Stimulated activated CD4-positive, alpha-beta T cell treated with anti-CD3 and anti-CD28 coated beads, Interleukin-2, amount 100 ng/mL, for 24 hours (primary cell): ENCODE measurements at regions not wholly inside any gene's neighbourhood (a gene's known extent, or its start where the extent isn't known, plus 50 kb on each side); places are given as distances from the start of the nearest gene placed in this dataset.
"Not testable (repeated sequence)": the region's sequence is repeated elsewhere in the genome, so short reads cannot be mapped to it uniquely, and the experiment has no call there.

Experiments
- DNase-seq, 2 donors: peaks; one replicate each; pipeline ENCODE4 v3.0.0-alpha.2; 2020

DNA sequence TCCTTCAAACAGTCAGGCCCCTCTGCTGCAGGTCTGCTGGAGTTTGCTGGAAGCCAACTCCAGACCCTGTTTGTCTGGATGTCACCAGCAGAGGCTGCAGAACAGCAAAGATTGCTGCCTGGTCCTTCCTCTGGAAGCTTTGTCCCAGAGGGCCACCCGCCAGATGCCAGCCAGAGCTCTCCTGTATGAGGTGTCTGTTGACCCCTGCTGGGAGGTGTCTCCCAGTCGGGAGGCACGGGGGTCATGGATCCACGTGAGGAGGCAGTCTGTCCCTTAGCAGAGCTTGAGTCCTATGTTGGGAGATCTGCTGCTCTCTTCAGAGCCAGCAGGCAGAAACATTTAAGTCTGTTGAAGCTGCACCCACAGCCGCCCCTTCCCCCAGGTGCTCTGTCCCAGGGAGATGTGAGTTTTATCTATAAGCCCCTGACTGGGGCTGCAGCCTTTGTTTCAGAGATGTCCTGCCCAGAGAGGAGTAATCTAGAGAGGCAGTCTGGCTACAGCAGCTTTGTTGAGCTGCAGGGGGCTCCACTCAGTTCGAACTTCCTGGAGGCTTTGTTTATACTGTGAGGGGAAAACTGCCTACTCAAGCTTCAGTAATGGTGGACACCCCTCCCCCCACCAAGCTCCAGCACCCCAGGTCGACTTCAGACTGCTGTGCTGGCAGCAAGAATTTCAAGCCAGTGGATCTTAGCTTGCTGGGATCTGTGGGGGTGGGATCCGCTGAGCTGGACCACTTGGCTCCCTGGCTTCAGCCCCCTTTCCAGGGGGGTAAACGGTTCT is 72.1 kb downstream of the OGFRL1 start:
- DNase-seq, result not testable (repeated sequence)

DNA sequence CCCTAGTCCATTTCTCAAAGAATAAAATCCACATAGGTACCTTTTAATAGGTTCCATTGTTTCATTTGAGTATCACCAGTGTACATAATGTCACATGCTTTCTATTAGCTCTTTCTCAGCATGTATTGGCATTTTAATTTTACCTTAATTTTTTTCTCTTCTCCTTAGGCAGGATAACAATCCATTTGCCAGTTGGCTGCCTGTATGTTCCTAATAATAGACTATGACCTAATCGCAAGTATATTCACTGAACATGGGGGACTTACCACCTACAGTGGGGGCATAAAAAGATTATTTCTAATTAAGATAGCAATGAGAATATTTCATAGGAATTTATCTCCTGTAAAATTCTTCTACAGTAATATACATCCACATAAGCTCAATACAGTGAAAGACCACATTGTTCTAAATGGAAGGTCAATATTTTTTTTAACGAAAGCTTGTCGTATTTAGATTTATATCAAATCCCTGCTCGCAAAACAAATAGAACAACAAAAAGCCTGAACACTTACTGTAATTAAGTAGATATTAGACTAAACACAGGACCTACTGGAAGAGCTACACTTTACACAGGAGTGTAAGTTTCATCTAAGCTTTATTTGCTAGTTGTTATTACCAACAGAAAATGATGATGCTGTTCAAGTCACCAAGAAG is 76.4 kb downstream of the OGFRL1 start:
- DNase-seq, result no peak

DNA sequence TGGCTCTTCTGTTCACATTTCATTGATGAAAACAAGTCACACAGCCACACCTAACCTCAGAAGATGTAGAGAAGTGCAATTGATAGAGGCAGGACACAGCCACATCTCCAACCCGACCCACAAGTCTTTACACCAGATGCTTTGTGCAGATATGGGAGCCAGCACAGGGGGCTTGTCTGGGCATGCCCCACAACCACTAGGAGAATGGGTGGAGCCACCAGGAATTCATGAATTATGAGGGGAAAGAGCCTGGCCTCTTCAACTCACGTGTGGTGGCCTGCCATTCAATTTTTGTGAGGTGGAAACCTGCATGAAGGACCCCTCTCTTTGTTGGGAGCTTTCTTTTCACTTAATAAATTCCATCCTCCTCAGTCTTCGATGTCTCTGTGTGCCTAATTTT is 79.1 kb downstream of the OGFRL1 start:
- DNase-seq, result no peak

DNA sequence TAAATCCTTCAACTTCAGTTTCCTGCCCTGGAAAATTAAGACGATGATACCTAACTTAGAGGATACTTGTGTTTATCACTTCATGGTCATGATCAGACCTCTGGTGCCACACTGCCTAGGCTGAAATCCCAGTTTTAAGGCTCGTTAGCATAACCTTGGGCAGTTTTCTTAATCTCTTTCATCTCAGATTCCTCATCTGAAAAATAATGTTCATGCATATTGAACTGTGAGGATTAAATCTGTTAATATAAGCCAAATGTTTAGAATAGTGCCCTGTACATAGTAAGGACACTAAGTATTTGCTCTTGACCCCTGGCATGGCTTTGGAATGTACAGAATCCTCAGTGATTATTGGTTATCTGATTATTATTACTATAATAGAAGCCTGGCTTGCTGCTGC is 79.7 kb downstream of the OGFRL1 start:
- no peak for DNase-seq

DNA sequence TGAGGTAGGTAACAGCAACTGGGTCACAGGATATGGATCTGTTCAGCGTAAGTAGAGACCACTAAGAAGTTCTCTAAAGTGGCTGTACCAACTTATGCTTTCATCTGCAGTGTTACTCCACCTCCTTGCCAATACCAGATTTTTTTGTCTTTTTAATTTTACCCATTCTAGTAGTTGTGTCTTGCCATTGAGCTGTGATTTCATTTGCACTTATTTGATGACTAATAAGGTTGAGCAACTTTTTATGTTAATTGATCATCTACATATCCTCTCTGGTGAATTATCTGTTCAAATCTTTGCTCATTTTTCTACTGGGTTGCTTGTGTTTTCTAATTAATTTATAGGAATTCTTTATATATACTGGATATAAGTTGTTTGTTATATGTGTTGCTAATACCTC is 82.9 kb downstream of the OGFRL1 start:
- DNase-seq, result no peak

DNA sequence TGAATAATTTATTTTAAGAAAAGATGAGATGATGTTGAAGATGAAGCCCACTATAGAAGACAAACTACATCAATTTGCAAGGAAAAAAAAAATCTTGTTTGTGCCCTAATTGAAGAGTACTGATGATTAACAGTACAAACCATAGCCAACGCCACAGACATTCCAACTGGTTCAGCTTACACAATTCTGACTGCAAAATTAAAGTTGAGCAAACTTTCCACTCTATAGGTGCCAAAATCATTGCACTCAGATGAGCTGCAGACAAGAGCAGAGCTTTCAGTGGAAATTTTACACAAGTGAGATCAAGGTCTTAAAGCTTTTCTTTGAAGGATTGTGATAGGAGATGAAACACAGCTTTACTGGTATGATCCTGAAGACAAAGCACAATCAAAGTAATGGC is 85.3 kb downstream of the OGFRL1 start:
- DNase-seq, result no peak

DNA sequence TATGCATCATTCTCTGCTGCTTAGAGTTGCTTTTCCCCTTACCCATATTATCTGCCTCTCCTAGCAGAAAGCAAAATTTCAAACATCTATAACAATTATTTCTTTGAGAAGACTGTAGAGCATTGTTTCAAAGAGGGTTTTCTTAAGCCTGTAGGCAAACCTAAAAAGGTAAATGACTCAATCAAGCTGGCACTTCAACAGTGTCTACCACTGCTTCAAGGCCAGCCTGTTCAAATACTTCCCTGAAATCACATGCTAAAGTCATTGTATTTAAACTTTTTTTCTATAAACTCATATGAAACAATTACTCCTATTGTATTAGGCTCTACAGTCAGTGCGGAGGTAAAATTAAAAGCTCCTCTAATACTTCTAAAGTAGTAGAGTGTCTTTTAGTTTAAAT is 87.1 kb downstream of the OGFRL1 start:
- DNase-seq, result no peak

DNA sequence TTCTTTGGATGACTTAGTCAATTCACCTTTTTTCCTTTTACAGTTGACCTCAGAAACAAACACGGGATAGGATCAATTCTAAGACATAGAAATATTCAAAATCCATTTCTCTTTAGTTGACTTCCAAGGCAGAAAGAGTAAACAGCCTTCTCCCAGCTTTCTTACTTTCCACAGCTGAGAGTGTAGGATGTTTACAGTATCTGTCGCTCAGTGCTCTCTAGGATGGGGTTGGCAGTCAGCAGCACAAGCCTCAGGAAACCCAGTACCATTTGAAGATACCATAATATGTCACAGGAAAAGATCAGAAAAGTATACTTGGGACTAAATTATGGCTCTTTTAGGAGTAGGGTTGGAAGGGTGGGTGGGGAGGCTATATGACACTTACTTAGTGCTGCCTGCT is 88.2 kb downstream of the OGFRL1 start:
- DNase-seq, result no peak

DNA sequence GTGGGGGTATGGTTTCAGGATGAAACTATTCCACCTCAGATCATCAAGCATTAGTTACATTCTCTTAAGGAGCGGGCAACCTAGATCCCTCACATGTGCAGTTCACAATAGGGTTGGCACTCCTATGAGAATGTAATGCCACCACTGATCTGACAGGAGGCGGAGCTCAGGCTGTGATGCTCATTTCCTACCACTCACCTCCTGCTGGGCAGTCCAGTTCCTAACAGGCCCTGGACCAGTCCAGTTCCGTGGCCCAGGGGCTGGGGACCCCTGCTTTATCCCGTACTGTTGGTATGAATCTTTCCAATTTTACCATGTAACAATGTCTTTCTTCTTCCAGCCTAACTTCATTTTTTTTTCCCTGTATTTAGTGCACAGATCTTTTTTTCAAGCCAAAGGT is 94.9 kb downstream of the OGFRL1 start:
- no peak for DNase-seq

DNA sequence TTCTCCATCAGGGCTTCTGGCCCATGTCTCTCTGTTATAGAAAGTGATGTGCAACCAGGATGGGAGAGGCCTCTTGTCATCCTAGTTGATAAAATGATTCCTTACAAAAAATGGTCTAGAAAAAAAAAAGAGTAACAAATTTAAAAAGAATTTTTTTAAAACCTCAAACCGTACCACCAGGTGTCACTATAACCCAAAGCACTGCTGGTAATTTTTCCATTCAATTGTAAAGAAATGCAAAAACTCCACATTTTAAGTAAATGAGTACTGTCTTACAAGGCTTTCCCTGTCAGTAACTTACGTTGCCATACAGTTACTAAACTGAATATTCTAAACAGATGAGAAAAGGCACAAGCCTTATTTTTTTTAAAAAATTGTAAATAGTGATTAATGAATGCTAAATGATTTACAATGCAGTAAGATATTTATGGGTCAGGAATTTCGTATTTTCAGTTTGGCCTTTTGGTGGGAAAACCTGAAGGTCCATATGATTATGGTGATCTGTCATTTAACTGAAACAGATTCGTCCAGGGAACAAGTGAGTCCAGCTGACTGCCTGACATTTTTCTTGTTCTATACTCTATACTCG is 95.4 kb downstream of the OGFRL1 start:
- DNase-seq, result no peak

DNA sequence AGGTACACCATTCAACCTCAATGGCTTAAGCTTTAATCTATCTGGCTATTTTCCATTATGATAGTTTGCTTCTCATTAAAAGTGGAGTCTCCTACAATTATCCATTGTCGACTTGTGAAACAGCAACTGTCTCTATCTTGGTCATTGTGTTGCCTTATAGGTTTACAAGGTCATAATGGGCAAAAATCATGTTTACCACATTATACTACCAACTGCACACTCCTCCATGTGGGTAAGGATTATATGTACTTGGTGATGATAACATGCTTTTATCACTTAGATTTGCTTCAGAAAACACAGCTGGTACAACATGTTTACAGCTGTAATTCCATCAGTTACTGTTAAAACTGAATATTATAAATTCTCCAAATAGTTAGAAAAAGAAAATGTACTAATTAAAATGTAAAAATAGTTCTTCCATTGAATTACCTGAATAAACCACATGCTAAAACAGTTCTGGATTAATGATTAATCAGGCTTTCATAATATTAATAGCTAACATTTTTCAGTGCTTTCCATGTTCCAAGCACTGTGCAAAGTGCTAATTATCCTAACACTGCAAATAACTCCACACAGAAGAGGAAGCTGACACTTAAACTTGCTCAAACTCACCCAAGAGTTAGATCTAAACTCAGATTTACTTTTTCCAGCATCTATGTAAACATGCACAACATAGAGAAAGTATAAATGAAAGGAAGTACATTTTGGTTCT is 96.7 kb downstream of the OGFRL1 start:
- no peak for DNase-seq

DNA sequence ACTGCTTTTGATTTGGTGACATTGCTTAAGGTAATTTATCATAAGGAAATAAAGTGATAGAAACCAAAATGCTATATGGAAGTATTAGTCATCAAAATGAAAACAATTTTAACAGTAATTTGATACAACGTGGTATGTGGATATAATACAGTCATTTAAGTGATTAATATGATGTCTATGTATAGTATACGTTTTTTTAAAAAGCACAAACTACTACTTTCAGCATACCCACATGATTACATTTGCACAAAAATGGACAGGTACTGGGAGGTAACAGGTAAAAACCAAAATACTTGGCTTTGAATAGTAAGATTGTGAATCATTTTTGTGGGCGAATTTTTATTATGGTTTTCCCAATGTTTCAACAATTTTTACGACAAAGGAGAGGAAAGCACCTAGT is 97.6 kb downstream of the OGFRL1 start:
- DNase-seq, result no peak

DNA sequence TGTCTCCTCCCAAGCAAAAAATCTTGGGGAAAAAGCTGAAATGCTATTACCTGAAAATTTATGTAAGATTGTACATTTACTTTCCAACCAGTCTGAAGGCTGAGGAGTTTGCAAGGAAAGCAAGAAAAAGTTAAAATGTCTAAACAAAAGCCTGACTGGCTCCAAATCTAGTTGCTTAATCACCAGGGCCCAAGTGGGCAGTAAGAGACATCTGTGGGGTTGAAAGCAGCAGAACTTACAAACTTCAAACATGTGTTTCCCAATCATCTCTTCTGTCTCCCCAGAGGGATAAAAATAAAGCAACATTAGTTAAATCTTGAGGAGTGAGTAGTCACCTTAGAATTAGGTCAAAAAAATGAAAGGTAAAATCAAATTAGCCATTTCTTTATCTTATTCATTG is 98.6 kb downstream of the OGFRL1 start:
- no peak for DNase-seq

DNA sequence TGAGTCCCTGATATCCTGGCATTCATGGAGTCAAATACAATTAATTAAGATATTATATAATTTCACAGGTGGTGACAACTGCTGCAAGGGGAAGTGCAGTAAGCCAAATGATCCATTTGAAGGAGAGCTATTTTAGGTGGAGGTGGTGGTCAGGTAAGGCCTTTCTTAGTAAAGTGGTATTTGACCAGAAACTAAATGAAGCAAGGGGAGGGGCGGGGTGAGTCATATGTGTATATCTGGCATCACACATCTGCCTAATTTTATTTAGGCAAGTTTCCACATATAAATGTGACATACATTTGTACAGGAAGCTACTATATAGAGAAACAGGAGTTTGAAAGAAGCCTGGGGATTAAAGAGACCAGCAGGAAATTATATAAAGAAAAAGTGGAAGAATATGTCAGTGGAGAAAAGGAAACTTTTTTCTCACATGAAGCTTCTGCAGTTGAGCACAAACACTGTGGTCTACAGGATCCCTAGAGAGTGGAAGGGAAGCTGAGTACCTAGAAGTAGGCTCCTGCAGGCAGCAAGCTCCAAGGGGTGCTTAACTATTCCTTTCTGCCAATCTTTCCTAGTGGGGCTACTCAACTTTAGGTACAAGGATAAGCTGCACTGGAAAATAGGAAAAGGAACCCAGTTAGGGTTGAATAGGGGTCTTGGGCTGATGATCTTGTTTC is 99.6 kb downstream of the OGFRL1 start:
- no peak for DNase-seq

DNA sequence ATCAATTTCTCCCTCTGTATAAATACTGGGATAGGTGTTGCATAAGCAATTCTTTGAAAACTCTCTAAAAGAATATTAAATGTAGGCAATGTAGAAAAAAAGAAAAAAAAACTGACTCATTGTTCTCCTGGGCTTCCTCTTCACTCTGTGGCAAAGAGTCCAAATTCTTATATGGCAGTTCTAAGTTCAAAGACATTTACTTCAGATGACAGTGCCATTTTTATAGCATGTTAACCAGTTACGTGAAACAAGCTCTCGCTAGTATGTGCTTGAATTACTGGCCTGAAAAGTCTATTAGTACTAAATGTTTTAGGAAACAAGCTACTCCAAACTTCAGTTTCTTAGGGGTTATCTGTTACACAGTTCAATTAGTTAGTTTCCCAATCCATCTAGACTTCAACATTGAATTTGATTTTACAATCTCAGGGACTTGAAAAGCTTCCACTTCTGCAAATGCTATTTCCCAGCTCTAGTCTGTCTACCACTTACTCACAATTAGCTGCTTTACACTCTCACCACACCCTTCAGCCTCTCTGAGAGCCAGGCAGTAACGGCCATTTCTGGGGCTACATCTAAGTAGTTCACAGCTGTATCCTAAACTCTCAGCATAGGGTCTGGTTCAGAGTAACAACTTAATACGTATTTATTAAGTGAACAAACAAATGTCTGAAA is 100.4 kb downstream of the OGFRL1 start:
- DNase-seq, result no peak

DNA sequence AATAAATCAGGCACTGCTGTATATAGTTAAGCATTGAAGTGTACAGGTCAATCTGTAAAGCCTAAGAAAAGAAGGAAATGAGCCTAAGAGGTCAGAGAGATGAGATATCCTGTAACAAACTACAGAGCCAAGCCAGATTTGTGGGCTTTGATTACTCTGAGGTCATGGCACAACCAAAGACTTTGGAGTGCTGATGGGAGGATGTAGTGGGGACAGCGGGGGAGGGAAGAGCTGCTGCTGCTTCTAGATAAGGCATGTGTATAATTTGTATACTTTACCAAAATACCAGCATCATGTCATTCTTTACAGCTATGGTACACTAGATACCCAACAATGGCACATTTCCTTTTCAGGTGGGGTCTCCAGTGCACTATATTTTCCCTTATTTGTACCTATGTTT is 102.5 kb downstream of the OGFRL1 start:
- no peak for DNase-seq

DNA sequence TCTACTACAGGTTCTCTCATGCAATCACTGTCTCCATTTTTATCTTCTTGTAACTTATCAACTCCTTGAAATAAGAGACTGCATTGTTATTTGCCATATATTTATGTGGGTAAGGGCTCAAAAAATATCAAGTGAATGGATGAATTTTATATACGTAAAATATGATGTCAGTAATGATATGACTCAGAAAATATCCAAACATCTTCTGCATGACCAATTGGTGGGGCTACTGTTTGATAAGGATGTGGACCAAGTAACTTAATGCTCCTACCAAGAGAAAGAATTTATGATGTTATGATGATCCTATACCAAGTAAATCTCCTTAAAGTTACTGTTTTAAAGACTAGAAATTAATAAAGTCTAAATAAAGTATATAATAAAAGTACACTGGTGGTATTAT is 103.7 kb downstream of the OGFRL1 start:
- DNase-seq, result no peak

DNA sequence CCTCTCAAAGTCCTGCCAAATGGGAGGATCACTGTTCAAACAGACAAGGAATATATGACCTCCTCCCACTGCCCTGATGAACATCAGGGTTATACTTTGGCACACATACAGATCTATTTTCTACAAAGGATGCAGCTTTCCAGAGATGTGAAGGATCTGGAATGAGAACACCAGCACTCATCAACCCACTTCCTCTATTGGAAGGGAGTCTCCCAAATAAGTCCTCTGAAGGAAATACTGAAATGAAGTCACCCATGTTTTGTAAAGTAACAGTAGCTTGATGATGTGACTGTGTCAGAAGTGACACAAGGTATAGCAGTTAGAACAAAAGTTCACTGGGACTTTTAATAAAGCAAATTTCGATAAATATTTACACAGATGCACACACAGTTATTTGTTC is 104.9 kb downstream of the OGFRL1 start:
- DNase-seq, result no peak

DNA sequence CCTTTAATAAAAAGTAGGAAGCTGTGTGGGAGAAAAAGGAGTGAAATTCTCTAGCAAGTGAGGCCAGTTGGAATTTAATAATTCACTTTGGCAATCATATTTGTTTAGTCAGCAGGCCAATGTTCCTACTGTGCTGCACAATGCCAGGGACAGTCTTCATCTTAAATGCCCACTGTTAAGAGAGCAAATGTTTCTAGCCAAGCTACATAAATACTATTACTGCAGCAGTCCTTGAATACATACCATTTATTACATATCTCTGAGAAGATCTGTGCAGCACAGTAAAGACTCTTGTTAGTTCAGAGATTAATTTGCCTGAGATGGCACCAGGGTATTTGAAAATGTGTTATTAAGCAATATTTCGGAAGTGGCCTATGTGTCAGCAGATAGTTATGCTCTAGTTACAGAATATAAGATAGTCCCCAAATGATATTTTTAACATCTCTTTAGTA is 105.4 kb downstream of the OGFRL1 start:
- no peak for DNase-seq

DNA sequence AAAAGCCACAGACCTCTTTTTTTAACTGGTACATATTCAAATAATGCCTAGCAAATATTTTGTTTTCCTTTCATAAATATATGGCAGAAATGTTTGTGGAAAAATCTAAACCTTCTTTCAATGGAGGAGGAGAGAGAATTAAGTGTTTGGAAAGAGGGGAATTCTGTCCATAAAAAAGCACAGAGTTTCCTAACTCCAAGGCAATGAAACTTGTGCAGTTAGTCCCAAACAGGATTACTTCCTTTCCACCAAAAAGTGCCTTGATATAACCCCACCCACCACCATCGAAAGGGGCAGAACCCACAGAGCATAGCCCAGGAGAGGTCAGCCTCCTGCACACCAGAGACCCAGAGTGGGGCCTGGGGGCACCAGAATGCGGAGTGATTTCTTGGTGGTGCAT is 106.3 kb downstream of the OGFRL1 start:
- DNase-seq, result no peak

DNA sequence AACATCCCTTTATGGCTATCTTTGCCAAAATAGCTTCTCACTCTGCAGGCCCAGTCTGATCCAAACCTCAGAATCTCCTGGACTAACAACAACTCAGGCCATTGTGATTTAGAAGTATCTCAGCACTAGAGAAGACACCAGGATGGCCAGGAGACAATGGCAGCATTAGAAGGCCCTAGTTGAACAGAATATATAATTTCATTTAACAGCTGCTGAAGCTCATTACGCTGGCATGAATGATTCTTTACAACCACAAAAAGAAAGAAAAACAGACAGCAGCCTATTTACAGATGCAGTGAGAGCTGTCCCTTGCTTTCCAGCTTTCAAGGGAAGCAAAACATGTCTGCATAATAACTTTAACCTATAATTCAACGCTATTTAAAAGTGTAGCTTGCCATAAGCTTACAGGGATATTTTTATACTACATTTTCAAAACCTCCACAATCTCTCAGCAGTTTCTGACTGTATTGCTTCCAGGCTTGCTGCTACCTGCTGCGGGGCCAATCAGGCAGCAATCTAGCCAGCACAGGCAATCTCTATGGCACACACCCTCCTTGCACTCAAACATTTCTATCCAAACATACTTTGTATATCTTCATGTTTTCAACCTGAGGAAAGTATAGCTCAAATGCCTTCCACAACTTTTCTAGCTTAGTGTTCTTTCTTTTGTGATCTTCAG is 107.3 kb downstream of the OGFRL1 start:
- no peak for DNase-seq

DNA sequence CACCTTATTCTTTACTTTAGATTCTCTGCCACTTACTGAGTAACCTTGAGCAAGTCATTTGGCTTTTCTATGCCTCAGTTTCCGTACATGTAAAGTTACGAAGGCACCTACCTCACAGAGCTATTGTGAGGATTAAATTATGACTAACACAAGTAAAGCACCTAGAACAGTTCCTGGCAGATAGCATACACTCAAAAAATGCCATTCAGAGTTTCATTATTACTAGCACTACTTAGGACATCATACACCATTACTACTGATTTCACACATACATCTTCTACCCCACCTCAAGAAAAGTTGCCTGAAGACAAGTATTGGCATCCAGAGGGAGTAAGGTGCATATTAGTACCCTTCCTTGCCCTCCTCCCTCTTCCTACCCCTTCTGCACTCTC is 107.8 kb downstream of the OGFRL1 start:
- DNase-seq, result no peak
